DND-41 (cell line): ENCODE measurements at regions not wholly inside any gene's neighbourhood (a gene's known extent, or its start where the extent isn't known, plus 50 kb on each side); places are given as distances from the start of the nearest gene placed in this dataset.

ENCODE experiments used
- ATAC-seq: fragments of 200-7000 bp; cut with Tn5 transposase; 3 replicates; pipeline ENCODE4 v1.9.1; 2021; ENCODE audit warnings: low read depth; ENCODE audit not compliant: insufficient read depth
- DNase-seq: peaks from one replicate; pipeline ENCODE4 v3.0.0-alpha.2; 2020
- H2AFZ ChIP-seq: 2 replicates; pipeline ENCODE4 v1.6.0; 2012; ENCODE audit warnings: low read depth, low read length
- H3K27ac ChIP-seq: 2 replicates; pipeline ENCODE4 v1.5.1; 2012; ENCODE audit warnings: low read length, inconsistent platforms
- H3K27me3 ChIP-seq: fragments of 200-600 bp; sonication (generic); 2 replicates; pipeline ENCODE4 v1.6.0; 2012; ENCODE audit warnings: low read length, mild to moderate bottlenecking, inconsistent platforms; ENCODE audit not compliant: insufficient read depth, poor library complexity
- H3K36me3 ChIP-seq: 2 replicates; pipeline ENCODE4 v1.5.1; 2012; ENCODE audit warnings: low read length, inconsistent platforms; ENCODE audit not compliant: insufficient read depth
- H3K4me1 ChIP-seq: 2 replicates; pipeline ENCODE4 v1.5.1; 2012; ENCODE audit warnings: mild to moderate bottlenecking, low read length; ENCODE audit not compliant: insufficient read depth
- H3K4me2 ChIP-seq: 2 replicates; pipeline ENCODE4 v1.6.0; 2012; ENCODE audit warnings: mild to moderate bottlenecking, moderate library complexity, low read length, inconsistent platforms; ENCODE audit not compliant: insufficient read depth
- H3K4me3 ChIP-seq, 2 experiments: fragments of 200-600 bp in 1 of 2; shearing (Covaris generic) in 1 of 2; 2 replicates each; pipeline ENCODE4 v1.5.1; 2012 to 2016; ENCODE audit warnings: inconsistent platforms in 2 of 2, low read length in 2 of 2, mild to moderate bottlenecking in 2 of 2, low read depth in 1 of 2, moderate library complexity in 1 of 2
- H3K79me2 ChIP-seq: 2 replicates; pipeline ENCODE4 v1.6.0; 2012; ENCODE audit warnings: low read length, inconsistent platforms; ENCODE audit not compliant: insufficient read depth
- H3K9ac ChIP-seq: 2 replicates; pipeline ENCODE4 v1.6.0; 2012; ENCODE audit warnings: low read depth, mild to moderate bottlenecking, inconsistent platforms, low read length, moderate library complexity
- H3K9me3 ChIP-seq: 2 replicates; pipeline ENCODE4 v1.5.1; 2012; ENCODE audit warnings: low read length, moderate library complexity, mild to moderate bottlenecking, inconsistent platforms; ENCODE audit not compliant: insufficient read depth, severe bottlenecking
- H4K20me1 ChIP-seq: 2 replicates; pipeline ENCODE4 v1.6.0; 2012; ENCODE audit warnings: low read length; ENCODE audit not compliant: insufficient read depth
- CTCF ChIP-seq: IDR thresholded peaks from 2 replicates; pipeline ENCODE4 v1.5.1; 2012; ENCODE audit warnings: borderline replicate concordance, low read length, moderate library complexity, mild to moderate bottlenecking; ENCODE audit not compliant: poor library complexity, severe bottlenecking; ENCODE audit errors: extremely low read depth
- EZH2 ChIP-seq: IDR thresholded peaks from 3 replicates; pipeline ENCODE4 v1.6.1; 2012; ENCODE audit warnings: borderline replicate concordance, low read depth, mild to moderate bottlenecking, moderate library complexity, low read length, inconsistent platforms; ENCODE audit not compliant: severe bottlenecking

GRCh38 chr21:41634858-41635257, 126.9 kb upstream of the TMPRSS2 start:
- Histone ChIP-seq H3K9ac (no peak overlapping the region), H3K4me2 (no peak overlapping the region), H3K27me3 (no peaks in the 10 kb centered on the region), H4K20me1 (no peaks in the 10 kb centered on the region), H3K36me3 (no peaks in the 10 kb centered on the region), H3K27ac (no peak overlapping the region), H3K4me3 (no peak overlapping the region), H3K9me3 (no peaks in the 10 kb centered on the region), H2AFZ (no peak overlapping the region), H3K79me2 (no peaks in the 10 kb centered on the region), H3K4me1 (peaks cover 28% of the 10 kb centered on the region)
- ATAC-seq (no peak), DNase-seq (no peak)
- TF ChIP-seq EZH2 (no peak), CTCF (no peak)

- Histone ChIP-seq H3K4me3 (no peak overlapping the region), H4K20me1 (no peaks in the 10 kb centered on the region), H3K36me3 (no peaks in the 10 kb centered on the region), H3K9ac (no peak overlapping the region), H3K9me3 (no peaks in the 10 kb centered on the region), H3K4me1 (peaks cover 28% of the 10 kb centered on the region), H3K27ac (no peak overlapping the region), H2AFZ (no peak overlapping the region), H3K79me2 (no peaks in the 10 kb centered on the region), H3K27me3 (no peaks in the 10 kb centered on the region), H3K4me2 (no peak overlapping the region)
- ATAC-seq (no peak), DNase-seq (no peak)
- TF ChIP-seq CTCF (no peak), EZH2 (no peak)
Measured at GRCh38 chr21:41634211-41634694, 126.3 kb upstream of the TMPRSS2 start.

GRCh38 chr21:41633627-41634026, 125.7 kb upstream of the TMPRSS2 start:
- Histone ChIP-seq H3K27me3 (no peaks in the 10 kb centered on the region), H3K4me3 (no peak overlapping the region), H3K9ac (no peak overlapping the region), H3K4me1 (peaks cover 28% of the 10 kb centered on the region), H2AFZ (no peak overlapping the region), H4K20me1 (no peaks in the 10 kb centered on the region), H3K4me2 (no peak overlapping the region), H3K36me3 (no peaks in the 10 kb centered on the region), H3K79me2 (no peaks in the 10 kb centered on the region), H3K27ac (no peak overlapping the region), H3K9me3 (no peaks in the 10 kb centered on the region)
- TF ChIP-seq CTCF (no peak), EZH2 (no peak)
- ATAC-seq (no peak), DNase-seq (no peak)
